GM18520 (cell line): ENCODE measurements at regions not wholly inside any gene's neighbourhood (a gene's known extent, or its start where the extent isn't known, plus 50 kb on each side); places are given as distances from the start of the nearest gene placed in this dataset.
"Not testable (repeated sequence)": the region's sequence is repeated elsewhere in the genome, so short reads cannot be mapped to it uniquely, and the experiment has no call there.

Experiments
- ATAC-seq: cut with Tn5 transposase; IDR thresholded peaks from one replicate; pipeline ENCODE4 v1.9.1; 2021; ENCODE audit not compliant: unreplicated experiment

DNA sequence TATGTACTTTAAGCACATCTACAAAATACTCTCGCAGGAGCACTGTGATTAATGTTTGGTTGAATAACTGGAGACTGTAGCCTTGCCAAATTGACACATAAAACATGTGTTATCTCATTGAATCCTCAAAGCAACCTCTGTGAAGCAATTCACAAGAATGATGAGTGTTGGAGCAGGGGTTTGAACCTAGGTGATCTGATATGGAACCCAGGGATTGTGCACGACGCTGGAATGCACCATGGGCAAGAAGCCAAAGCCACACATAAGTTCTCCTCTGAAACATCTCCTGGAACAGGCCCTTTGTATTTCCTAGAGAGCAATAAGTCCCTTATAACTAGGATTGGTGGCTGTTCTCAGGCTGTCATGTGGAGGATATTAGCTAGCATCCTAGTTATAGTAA, 124.6 kb upstream of the IVNS1ABP start:
- ATAC-seq = no peak

DNA sequence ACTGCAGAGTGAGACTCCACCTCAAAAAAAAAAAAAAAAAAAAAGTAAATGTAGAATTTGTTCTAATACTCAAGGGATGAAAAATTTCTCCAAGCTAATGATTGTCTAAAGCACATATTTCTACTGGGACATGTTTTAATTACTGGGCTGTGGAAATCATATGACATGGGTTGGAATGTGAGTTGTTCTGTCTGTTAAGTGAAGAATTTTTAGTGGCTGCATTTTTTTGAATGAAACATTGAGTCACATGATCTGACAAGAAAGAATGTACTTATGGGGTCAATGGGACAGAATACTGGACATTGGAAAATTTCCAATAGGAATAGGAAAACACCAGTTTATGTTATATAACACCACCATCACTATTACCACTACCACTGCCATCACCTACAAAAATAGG, 123.8 kb upstream of the IVNS1ABP start:
- ATAC-seq = no peak

DNA sequence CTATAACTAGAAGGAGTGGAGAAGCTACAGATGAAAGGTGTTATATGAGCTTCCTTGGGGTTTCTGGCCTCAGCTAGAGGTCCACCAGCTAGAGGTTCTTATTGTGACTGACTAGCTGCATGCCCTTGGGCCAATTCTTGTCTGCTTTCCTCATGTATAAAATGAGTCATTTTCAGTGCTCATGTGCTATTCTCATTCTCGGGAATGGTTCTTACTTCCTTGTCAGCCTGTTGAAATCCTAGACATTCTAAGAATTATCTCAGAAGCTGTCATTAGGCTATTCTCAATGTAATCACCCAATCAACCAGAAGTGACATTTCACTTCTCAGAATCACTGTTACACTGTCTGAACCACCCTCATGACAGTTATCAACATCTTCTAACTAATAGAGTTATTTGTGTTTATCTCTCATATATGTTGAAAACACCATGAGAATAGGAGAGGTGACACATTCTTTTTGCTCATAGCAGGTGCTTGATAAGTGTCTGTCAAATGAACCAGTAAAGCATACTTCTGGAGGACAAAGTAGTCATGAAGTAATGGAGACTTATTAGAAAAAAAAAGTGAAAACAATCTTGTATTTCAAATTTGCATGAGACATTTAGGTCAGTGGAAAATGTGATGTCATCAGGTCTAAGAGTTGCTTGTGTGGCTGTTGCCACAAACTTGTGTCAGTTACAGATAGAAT, 122.8 kb upstream of the IVNS1ABP start:
- peak; percentile 78 for ATAC-seq

DNA sequence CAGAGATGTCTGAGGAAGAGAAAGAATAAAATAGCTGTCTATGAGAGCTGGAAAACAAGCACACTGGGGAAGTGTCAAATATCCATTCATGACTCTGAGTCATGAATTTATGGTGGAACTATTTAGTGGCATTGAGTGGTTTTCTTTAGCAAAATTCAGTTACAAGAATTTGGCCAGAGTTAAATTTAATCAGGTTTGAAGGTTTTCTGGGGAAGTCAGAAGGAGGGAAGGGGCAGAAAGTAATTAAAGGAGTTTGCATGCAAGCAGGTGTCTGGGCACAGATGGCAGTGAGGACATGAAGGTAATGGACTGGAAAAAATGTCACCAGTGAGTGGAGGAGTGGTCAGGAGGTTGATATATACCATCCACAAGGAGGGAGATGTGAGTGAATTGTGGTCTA, 121.9 kb upstream of the IVNS1ABP start:
- ATAC-seq = no peak

DNA sequence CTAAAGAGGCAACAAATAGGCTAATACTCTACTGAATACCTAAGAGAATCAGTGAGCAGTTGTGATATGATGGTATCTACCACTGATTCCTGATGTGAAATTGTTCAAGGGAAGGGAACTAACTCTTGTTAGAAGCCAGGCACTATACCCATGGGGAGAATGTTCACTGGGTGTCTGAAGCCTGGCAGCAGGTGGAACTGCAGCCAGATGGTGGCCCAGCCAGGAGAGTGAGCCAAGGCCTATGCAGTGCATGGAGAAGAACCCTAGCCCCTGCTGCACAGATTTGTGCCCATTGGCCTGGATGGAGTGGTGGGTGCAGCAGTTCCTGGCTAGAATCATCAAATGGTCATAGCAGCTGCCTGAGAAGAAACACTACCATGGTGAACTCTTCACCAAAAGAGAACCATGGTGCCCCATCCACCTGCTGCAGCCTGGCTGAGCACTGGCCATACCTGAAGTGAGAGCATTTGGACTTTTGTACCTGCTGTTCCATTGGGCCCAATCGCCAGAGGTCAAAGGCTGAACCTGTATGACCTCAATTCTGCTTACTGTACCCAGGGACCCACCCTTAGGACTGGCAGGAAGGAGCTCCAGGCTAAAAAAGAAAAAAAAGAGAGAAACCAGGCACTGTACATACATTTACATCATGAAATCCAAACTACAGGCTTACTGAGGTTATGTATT, 118.8 kb upstream of the IVNS1ABP start:
- ATAC-seq = no peak

DNA sequence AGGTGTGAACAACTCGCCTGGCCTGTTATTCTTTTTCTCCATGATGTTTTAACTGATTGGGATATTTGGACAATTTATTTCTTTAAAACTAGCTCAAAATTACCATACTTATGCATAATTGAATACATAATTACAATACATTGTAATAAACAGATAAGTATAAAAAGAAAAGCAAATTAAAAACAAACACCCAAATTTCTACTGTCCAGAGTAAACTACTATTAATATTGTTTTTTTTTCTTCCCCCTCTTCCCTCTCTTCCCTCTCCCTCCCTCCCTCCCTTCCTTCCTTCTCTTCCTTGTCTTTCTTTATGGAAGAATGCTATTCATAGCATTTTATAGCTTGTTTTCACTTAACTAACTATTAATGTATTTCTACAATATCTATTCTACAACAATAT, 117.7 kb upstream of the IVNS1ABP start:
- no peak for ATAC-seq

DNA sequence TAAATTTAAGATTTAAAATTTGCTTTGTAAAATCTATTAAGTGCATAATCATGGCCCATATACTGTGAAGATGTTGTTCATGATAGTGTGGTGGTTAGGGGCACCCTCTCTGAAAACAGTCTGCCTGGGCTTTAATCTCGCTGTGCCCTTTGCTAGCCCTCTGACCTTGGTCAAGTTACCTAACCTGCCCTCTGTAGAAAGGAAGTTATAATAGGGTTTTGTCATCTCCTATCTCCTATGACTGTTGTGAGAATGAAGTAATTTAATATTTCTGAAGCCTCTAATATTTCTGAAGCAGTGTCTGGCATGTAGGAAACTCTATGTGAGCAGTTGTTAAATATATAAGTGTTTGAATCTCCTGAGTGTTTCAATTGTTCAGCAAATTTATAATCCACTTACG, 116.6 kb upstream of the IVNS1ABP start:
- no peak for ATAC-seq

DNA sequence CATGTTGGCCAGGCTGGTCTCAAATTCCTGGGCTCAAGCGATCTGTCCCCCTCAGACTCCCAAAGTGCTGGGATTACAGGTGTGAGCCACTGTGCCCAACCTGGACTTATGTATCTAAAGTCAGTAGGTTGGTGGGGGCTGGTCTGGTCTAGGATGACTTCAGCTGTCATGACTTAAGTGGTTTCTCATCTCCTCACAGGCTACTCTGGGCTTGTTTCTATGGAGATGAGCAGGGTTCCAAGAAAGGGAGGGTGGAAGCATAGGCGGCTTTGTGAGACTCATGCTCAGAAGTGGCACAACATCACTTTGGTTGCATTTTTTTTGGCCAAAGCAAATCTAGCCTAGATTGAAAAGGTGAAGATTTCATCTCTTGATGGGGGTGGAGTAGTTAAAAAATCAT, 115.9 kb upstream of the IVNS1ABP start:
- no peak for ATAC-seq

DNA sequence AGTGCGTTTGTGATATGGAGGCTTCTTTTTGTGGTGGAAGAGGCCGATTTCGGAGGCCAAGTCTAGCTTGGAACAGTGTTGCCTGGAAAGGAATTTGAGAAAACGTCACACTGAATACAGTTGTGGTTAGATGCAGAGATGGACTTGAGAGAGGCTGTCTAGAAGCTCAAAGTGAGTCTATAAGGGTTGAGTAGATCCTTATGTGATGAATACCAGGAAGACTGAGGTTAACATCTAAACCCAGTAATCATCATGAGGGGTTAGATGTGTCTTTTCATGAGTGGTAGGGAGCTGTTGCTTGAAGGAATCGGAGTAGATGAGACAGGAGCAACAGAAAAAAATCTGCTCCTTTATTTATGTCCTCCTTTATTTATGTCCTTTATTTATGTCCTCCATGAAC, 114.6 kb upstream of the IVNS1ABP start:
- ATAC-seq = no peak

DNA sequence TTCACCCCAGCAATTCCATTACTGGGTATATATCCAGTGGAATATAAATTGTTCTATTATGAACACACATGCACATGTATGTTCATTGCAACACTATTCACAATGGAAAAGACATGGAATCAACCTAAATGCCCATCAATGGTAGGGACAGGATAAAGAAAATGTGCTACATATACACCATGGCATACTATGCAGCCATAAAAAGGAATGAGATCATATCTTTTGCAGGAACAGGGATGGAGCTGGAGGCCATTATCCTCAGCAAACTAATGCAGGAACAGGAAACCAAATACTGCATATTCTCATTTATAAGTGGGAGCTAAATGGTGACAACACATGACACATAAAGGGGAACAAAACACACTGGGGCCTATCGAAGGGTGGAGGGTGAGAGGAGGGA, 112.6 kb upstream of the IVNS1ABP start:
- ATAC-seq = not testable (repeated sequence)

DNA sequence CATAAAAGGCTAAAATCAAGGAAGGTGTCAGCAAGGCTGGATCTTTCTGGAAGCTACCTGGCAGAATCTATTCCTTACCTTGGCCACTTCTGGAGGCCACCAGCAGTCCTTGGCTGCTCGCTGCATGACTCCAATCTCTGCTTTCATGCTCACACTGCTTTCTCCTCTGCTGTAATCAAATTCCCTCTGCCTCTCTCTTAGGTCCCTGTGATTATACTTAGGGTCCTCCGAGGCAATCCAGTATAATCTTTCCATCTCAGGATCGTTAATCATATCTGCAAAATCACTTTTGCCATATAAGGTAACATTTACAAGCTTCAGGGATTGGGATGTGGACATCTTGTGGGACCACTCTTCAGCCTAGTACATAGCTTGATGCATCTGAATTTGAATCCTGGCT, 110.7 kb upstream of the IVNS1ABP start:
- ATAC-seq = no peak

DNA sequence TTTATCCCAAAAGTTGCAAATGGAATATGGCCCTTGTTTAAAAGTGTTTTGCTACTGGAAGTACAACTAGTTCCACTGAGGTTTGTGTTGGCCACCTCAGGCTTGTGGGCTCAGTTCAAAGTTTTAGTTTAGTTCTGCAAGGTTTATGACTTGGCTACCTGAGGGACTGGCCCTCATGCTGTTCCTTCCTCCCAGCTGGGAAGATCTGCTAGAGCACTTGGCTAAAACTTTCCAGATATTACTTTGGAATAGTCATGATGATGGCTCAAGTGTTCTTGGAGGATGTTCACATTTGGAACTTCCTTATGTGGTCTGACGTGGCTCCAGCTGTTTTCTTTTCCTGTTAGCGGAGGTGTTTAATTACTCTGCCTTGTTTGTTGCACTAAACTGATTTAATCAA, 110.2 kb upstream of the IVNS1ABP start:
- no peak for ATAC-seq

DNA sequence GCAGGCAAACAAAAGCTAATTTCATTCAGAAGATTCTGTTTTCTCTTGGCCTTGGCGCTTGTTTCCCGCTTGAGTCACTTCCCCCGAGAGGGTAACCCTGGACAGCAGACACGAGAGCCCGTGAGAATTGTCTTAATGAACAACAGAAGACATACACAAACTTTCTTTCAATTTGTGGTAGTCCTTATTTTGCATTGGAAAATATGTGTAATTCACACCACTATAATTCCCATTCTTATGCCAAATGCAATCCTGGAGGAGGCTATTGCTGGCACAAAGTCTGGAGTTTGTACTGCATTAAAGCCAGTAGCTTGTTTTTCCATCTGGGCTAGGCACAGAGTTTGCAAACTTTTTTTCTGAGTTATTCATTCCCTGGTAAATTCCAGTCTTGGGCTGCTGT, 109.8 kb upstream of the IVNS1ABP start:
- ATAC-seq = no peak

DNA sequence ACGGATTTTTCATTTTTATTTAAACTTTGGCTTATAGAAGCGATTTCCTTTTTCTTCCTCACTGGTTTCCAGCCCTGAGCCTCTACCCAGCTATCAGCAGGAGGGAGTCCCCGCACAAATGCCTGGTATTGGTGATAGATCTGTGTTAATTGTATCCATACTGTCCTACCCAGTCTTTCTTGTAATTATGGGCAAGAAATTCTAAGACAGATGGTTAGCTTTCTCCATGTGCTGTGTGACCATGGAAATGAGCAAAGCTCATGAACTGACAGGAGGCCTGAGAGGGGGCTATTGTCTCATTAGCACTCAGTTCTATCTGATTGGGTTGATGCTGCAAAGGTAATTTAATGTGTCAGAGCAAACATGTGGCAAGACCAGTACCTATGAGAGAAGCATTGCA, 108.1 kb upstream of the IVNS1ABP start:
- no peak for ATAC-seq

DNA sequence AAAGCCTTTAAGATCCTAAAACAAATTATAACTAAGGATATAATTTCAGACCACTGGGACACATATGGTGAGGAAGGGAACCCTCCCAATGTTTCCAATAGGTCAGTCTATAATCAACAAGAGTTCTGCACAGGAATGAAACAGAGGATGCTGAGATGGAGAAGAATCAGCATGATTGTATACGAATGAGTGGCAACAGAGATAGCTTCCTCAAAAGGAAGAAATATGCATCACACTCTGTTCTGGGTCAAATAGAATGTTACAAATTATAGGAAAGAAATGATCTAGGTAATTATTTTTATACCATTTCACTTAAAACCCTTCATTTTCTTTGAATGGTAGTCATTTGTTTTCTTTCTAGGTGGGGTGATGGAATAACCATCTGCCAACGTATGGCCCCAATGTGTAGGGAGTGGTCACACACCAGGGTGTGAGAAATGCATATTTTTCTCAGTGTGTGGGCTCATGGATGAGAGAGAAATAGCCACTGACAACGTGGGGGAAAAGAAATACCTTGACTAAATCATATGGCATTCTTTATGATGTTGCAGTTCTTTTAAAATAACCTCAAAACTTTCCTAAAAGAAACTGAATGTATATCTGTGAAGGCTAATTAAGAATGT, 104.6 kb upstream of the IVNS1ABP start:
- no peak for ATAC-seq

DNA sequence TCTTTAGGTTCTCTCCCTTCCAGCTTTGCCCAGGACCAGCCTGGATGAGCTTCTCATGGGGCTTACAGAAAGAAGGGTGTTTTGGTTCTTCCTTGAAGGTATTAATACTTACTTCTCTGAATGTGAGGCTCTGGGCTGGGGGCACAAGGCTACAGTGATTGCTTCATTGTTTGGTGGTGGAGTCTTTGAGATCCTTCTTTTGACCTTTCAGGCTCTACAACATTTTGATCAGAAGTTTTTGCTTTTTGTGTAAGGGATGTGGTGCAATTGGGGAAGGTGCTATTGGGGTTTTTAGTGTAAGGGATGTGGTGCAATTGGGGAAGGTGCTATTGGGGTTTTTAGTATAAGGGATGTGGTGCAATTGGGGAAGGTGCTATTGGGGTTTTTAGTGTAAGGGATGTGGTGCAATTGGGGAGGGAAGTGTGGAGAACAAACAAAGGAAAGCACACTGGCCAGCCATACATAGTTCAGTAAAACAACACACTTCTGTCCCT, 103.6 kb upstream of the IVNS1ABP start:
- no peak for ATAC-seq

DNA sequence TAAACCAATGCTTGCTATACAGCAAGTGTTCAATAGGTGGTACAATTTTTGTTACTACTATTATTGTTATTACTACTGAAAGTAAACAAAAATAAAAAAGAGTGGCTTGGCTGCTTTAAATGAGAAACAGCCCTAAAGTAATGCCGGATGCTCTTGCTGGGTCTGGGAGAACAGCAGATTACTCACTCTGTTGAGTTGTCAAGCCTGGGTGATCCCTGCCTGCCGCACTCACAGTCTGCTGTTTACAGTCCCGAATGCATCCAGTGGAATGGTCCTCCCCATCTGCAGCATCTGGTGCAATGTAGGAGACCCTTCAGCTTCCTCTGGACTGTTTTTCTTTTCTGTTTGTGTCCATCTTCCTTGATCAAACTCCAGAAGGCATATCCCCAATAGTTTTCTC, 102.7 kb upstream of the IVNS1ABP start:
- no peak for ATAC-seq

DNA sequence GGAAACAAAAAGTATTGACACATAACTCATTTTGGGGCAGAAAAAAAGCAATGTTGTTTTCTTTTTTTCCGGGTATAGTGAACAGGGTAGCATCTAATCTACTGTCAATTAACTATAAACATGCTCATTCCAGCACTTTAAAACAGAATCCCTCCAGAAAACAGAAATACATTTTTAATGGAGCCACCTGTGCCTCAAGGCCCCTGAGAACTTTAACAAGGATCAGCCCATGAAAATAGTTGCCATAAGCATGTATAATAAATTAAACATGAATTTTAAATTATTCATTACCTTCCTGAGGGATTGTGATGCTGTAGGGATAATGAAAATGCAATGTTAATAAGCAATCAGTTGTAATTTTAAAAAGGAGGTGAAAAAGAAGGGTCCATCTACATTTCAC, 101.4 kb upstream of the IVNS1ABP start:
- ATAC-seq = no peak

DNA sequence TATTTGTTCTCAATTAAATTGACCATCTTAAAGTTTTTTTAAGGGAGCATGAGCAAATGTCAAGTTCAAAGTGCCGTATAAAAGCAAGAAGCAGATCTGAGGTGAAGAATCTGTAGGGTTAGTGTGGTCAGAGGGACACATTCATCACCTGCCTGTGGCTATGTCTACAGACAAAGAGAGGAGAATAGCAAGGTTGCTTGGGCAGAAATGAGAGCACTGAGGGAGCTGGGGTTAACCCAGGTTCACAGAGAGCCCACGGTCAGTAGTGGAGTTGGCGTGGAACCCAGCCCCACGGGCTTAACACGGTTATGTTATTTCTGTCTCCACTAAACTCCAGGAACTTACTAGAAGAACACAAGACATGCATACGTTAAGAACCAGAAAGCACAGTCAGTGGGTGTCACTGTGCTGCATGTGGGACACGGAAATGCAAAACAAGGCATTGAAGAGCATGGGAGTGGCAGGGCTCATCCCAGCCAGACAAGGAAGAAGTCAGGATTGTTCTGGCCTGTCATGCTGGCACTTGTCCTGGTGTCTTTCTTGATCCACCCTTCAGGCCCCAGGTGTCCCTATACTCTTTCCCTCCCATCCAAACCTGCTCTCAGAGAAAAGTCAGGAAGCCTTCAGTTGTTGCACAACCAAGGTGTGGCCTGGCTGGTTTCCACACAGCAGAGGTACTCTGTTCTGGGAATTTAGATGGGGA, 95.5 kb upstream of the IVNS1ABP start:
- ATAC-seq = no peak

DNA sequence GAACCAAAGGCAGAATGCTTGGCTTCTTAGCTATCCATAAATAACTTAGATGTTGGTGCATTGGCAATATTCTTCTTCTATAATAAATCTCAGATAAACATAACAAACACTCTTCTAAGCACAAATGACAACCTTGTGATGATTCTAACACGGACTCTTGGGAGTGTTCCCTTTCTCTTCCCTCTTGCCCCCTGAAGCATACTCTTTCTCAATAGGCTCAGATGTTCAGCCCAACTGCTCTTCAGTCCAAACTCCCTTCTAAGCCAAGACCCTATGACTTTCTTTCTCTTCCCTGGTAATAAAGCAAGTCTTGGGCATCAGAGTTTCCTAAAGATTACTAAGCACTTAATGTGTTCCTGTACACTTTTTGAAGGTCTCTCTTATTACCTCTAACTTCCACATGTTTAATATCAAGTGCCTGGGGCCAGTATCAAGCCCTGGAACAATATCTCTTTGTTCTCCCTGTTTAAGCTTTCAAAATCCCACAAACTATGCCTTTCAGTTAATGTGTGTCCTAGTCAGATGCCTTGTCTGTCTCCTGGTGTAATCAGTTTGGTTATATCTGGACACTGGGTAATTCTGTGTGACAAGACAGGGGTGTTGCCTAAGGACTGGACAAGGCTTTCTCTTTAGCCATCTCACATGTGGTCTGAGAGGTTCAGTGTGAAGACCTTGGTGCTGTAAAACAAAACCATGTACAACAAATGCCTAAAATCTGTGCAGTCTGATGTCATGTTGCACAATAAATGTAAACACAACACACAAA, 92.9 kb upstream of the IVNS1ABP start:
- ATAC-seq = no peak

DNA sequence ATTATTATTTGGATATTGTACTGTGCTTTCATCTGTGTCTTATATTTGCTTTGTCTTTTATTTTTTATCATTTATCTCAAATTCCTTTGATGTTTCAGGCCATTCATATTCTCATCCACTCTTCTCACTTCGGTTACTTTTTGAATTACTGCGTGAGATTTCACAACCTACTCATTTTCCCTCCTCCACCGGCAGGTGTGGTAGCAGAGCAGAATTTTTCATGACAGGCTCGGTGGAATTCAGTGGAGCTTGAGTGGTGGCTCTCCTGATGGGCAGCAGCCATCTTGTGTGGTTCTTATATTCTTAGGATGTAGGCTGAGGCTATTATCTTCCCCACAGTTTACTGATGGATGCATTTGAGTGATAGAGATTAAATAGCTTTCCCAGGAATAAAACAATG, 92.3 kb upstream of the IVNS1ABP start:
- no peak for ATAC-seq
